Posterior vena cava (tissue), 2 donors: ENCODE measurements at regions not wholly inside any gene's neighbourhood (a gene's known extent, or its start where the extent isn't known, plus 50 kb on each side); places are given as distances from the start of the nearest gene placed in this dataset.

ENCODE experiments used
- DNase-seq: peaks from one replicate; pipeline ENCODE4 v3.0.0-alpha.2; 2020; ENCODE audit warnings: low spot score
- intact Hi-C, 2 donors: fragments of 100-400 bp; cut with DNase I; formaldehyde crosslinking; loops; one replicate each; pipeline versions ENCODE4 v1.14.1 to v1.14.2; 2022 to 2023
- donor health status: DM: yes; HTN: yes; CAD: no.
- donor health status: DM: yes; HTN: yes; CAD: no.

- intact Hi-C loops: no loop called here
Observed at GRCh38 chr1:78339490-78339889, 151.3 kb upstream of the PTGFR start.

GRCh38 chr1:78340006-78340405 is 150.8 kb upstream of the PTGFR start:
- no peak for DNase-seq
- intact Hi-C loops: no loop called here

More at GRCh38 chr1:78339490-78339889, 151.3 kb upstream of the PTGFR start:
- no peak for DNase-seq

GRCh38 chr1:78348496-78349284 is 142.1 kb upstream of the PTGFR start:
- intact Hi-C loops: no loop called here
- no peak for DNase-seq

- DNase-seq: no peak
- intact Hi-C loops: no loop called here
Observed at GRCh38 chr1:78351551-78352216, 139.1 kb upstream of the PTGFR start.

GRCh38 chr1:78355656-78356055 is 135.1 kb upstream of the PTGFR start:
- no peak for DNase-seq
- intact Hi-C loops: no loop called here

- DNase-seq: no peak
- intact Hi-C loops: no loop called here
Observed at GRCh38 chr1:78358165-78358564, 132.6 kb upstream of the PTGFR start.

- DNase-seq: no peak
- intact Hi-C loops: no loop called here
Observed at GRCh38 chr1:78359666-78360065, 131.1 kb upstream of the PTGFR start.

- intact Hi-C loops: no loop called here
- DNase-seq: no peak
Observed at GRCh38 chr1:78360584-78360983, 130.2 kb upstream of the PTGFR start.

- DNase-seq: no peak
- intact Hi-C loops: no loop called here
Observed at GRCh38 chr1:78367700-78368099, 123.1 kb upstream of the PTGFR start.

- intact Hi-C loops: no loop called here
- no peak for DNase-seq
Observed at GRCh38 chr1:78369546-78369945, 121.2 kb upstream of the PTGFR start.

- no peak for DNase-seq
- intact Hi-C loops: no loop called here
Observed at GRCh38 chr1:78370356-78370755, 120.4 kb upstream of the PTGFR start.

- DNase-seq: no peak
- intact Hi-C loops: no loop called here
Observed at GRCh38 chr1:78370779-78371482, 119.8 kb upstream of the PTGFR start.

GRCh38 chr1:78373676-78374075 is 117.1 kb upstream of the PTGFR start:
- intact Hi-C loops: no loop called here
- DNase-seq: no peak

- DNase-seq: no peak
- intact Hi-C loops: no loop called here
Observed at GRCh38 chr1:78375996-78376395, 114.8 kb upstream of the PTGFR start.

GRCh38 chr1:78377356-78377928 is 113.3 kb upstream of the PTGFR start:
- intact Hi-C loops: no loop called here
- DNase-seq: no peak

GRCh38 chr1:78383923-78384322 is 106.9 kb upstream of the PTGFR start:
- DNase-seq: no peak
- intact Hi-C loops: no loop called here

- no peak for DNase-seq
- intact Hi-C loops: no loop called here
Observed at GRCh38 chr1:78385744-78386462, 104.9 kb upstream of the PTGFR start.

GRCh38 chr1:78387201-78387600 is 103.6 kb upstream of the PTGFR start:
- intact Hi-C loops: no loop called here
- DNase-seq: no peak

GRCh38 chr1:78387871-78388270 is 102.9 kb upstream of the PTGFR start:
- DNase-seq: no peak
- intact Hi-C loops: no loop called here

GRCh38 chr1:78388275-78388674 is 102.5 kb upstream of the PTGFR start:
- intact Hi-C loops: no loop called here

More at GRCh38 chr1:78388275-78388674, 102.5 kb upstream of the PTGFR start:
- DNase-seq: no peak
